NAMALWA (cell line): ENCODE measurements at regions not wholly inside any gene's neighbourhood (a gene's known extent, or its start where the extent isn't known, plus 50 kb on each side); places are given as distances from the start of the nearest gene placed in this dataset.
A peak's percentile ranks its signal among the peaks of the same experiment; 100 is the strongest.
"Not testable (repeated sequence)": the region's sequence is repeated elsewhere in the genome, so short reads cannot be mapped to it uniquely, and the experiment has no call there.

ENCODE experiments used
- DNase-seq: peaks from one replicate; pipeline ENCODE4 v3.0.0-alpha.2; 2015; ENCODE audit warnings: low spot score

DNA sequence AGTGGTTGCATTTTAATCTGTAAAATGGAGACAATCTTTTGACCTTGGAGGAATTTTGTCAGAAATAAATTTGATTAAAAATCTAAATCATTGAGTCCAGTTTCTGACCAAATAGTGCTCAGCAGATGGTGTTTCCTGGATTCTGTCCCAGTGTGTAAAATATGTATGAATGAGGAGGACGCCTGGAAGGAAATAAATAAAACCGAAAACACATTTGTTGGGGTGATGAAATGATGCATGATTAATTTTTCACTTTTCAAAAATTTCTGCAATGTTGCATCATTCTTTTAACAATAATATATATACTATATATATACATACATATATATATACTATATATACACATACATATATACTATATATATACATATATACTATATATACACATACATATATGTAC lies 261.1 kb upstream of the TRIB2 start:
- DNase-seq: no peak

DNA sequence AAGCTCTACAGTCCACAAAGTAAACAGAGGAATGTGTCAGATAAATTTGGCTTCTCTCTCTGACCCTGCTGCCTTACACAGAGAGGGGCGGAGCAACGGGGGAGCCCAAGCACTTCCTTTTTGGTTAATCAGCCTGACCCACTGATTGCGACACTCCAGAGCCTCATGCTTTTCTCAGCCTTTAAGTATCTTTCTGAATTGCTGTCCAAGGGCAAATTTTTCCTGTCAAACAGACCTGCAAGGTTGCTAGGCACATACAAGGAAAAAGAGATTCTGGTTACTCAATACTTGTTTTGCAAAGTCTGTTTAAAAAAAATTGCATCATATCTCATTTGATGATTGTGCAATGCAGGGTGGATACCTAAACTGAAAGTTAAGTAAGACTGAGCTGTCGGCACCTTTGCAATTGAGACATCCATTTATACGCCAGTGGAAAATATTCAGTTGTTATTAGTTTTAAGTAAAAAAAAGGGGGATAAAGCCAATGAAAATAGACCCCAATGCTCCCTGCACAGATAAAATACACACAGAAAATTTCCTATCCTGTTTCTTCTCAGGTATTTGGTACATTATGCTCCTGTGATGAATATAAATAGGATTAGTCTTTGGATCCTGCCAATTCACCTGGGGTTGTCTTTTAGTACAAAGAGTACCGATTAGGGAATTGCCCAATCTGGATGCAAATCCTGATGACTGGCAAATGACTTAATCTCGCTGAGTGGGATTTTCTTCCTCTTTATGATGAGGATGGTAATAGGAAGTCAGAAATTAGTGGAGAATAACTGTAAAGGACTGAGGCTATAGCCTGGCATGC lies 260.2 kb upstream of the TRIB2 start:
- peak; percentile 91 for DNase-seq

- DNase-seq: no peak
Observed at GRCh38 chr2:12457831-12458230, 258.9 kb upstream of the TRIB2 start.

DNA sequence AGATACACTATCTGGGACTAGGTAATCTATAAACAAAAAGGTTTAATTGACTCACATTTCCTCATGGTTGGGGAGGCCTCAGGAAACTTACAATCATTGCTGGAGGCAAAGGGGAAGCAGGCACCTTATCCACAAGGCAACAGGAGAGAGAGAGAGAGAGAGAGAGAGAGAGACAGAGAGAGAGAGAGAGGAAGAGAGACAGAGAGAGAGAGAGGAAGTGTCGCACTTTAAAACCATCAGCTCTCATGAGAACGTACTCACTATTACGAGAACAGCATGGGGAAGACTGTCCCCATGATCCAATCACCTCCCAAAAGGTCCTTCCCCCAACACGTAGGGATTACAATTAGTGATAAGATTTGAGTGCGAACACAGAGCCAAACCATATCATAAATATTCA lies 253.5 kb upstream of the TRIB2 start:
- no peak for DNase-seq

DNA sequence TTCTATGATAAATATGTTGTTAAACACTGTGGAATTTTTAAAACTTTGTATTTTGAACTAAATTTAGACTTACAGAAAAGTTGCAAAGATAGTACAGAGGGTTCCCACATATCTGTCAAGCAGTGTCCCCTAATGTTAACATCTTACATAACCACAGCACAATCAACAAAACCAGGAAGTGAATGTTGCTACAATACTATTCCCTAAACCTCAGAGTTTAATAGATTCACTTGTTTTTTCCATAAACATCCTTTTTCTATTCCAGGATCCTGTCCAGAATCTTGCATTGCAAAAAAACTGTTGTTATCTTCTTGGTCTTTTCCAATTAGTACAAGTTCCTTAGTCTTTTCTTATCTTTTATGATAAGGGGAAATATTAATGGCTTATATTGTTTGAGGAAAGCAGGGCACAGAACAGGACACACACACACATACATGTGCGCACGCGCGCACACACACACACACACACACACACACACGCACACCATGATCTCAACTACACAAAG lies 251.1 kb upstream of the TRIB2 start:
- DNase-seq: no peak

GRCh38 chr2:12467303-12467702 lies 249.4 kb upstream of the TRIB2 start:
- DNase-seq: no peak

DNA sequence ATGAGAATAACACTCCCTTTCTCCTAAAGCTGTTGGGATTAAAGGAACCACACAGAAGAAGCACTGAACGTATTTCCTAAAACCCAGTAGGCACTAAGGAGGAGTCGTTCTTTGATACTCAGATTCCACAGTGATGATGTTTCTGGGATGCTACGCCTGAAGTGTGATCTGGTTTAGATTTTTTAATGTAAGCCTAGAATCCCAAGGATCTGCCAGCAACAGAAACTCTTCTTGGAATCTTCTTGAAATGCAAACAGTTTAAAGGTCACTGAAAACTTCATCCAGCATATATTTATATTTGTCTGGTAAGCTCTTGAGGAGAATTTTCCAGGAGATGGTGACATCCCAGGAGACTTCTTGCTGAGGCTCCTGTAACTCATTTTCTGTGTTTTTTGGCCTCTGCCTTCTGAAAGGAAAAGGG lies 247.6 kb upstream of the TRIB2 start:
- no peak for DNase-seq

DNA sequence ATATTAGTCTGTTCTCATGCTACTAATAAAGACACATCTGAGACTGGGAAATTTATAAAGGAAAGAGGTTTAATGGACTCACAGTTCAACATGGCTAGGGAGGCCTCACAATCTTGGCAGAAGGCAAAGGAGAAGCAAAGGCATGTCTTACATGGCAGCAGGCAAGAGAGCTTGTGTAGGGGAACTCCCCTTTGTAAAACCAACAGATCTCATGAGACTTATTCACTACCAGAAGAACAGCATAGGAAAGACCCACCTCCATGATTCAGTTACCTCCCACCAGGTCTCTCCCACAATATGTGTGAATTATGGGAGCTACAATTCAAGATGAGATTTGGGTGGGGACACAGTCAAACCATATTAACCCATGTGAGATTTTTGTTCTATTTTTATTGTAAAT lies 244.5 kb upstream of the TRIB2 start:
- not testable (repeated sequence) for DNase-seq

GRCh38 chr2:12478151-12479064 lies 238.3 kb upstream of the TRIB2 start:
- DNase-seq: no peak

GRCh38 chr2:12479065-12479601 lies 237.6 kb upstream of the TRIB2 start:
- DNase-seq: no peak

DNA sequence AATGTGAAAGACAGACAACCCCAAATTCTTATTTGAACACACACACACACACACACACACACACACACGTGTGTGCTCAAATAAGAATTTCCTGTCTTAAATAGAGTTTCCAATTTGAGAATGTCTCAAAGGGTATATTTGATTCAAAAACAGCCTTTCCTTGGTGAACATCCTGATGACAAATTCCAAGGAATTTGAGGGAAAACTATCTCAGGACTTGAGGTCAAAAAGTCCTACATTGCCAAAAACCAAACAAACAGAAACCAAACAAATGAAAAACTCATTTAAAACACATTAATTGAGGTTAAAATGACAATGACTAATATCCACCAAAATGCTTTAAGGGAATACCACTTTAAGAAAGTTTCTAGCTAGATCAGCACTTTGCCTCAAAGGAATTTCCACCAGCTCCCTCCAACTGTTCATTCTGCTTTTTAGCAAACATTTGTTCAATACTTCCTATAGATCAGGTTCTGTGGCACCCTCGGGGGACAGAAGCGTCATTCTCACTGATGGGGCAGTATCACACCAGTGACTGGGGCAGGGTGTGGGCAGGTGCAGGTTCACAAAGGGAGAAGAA lies 232.1 kb upstream of the TRIB2 start:
- DNase-seq: no peak

DNA sequence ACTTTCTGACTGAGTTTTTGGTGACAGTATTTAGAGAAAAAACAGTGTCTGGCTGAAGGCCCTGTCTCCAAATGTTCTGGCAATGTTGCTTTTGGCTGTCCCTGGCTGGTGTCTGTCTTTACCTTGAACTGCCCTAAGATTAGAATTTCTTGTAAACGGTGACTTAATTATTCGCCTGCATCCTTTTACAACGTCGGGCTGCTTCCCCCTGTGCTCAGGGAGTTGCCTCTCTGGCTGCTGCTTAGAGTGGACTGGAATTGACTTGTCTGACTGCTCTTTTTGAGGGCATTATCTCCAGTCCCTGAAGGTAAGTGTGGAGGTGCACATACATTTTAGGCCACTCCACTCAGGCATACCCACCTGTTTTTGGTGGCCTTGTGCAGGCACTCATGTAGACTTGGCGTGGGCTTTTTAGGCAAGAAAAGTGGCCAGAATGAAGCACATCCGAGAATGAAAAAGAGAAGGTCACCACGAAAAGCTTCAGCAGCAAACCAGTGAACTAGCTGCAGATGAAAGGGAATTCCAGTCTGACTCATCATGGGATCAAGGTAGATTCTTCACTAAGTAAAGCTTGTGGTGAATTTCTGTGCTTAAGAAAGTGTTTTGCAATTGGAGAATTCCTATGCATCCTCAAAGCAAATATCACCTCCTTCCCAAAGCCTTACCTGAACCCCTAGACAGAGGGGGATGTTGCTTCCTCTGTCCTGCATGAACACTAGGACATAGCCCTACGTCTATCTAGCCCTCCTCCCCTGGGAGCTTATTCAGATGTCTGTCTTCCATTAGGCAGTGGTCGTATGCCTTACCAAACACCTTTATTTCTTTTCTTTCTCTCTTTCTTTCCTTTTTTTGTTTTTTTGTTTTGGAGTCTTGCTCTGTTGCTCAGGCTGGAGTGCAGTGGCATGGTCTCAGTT lies 230.3 kb upstream of the TRIB2 start:
- no peak for DNase-seq

GRCh38 chr2:12487253-12488004 lies 229.3 kb upstream of the TRIB2 start:
- DNase-seq: no peak

GRCh38 chr2:12488352-12489318 lies 228.1 kb upstream of the TRIB2 start:
- DNase-seq: no peak

DNA sequence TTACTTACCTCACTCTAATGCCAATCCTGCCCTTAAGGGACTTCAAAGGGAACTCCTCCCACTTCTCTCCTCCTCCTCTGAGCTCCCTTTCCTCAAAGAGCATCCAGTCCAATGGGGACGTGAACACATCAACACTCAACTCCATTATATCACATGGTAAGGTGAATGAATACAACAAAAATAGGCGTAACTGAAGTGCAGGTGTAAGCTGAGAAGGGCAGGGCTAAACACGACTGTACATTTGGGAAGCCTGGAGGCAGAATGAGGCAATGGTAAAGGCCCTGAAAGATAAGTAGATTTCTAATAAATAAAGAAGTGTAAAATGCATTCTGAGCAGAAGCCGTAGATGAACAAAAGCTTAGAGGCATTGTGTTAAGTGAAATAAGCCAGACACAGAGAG lies 226.1 kb upstream of the TRIB2 start:
- no peak for DNase-seq

DNA sequence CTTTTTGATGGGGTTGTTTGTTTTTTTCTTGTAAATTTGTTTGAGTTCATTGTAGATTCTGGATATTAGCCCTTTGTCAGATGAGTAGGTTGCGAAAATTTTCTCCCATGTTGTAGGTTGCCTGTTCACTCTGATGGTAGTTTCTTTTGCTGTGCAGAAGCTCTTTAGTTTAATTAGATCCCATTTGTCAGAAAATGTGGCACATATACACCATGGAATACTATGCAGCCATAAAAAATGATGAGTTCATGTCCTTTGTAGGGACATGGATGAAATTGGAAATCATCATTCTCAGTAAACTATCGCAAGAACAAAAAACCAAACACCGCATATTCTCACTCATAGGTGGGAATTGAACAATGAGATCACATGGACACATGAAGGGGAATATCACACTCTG lies 224.4 kb upstream of the TRIB2 start:
- DNase-seq: not testable (repeated sequence)

DNA sequence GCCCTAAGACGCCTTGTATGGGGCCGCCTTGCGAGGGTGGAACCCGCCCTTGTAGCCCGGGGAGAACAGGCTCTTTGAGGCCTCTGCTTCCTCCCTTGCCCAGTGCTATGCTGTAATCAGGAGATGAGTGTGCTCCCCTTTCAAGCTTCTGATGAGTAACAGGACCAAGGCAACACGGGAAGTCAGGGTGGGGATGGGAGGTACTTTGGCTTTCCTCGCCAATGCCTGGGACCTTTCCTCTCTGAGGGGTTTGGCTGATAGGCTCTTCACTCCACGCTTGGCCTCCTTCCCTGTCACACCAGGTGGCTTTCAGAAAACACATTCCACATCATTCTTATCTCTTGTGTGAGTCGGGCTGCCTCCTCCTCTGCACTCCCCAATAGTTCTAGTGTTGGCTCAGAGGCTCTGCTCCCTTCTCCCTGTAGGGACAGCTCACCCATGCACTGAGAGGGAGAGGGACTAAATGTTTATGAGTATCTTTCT lies 223.7 kb upstream of the TRIB2 start:
- DNase-seq: no peak

DNA sequence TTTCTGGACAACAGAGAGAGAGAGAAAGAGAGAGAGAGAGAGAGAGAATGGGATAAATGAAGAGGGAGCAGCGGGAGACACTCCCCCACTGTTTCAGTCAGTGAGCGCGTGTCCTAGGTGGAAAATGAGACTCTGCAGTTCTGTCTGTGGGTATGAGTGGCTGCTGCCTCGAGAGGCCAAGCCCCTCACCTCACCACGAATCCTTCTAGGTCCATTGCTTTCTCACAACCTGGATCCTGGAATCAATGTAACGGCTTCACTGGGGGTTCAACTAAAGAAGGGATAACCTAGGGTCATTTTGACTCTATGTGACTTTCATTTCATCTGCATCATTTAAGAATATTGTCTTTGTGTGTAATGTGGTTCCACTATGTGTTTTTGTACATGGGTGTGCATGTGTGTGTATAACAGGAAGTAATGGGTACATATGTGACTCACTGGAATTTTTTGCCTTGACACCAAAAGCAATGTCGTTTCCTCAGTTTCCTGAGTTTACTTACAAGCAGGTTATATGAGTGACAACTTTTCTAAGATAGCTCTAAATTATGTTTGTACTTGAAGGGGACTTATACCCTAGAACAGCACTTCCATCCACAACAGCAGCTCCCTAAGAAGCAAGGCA lies 221.4 kb upstream of the TRIB2 start:
- DNase-seq: no peak

- no peak for DNase-seq
Observed at GRCh38 chr2:12498286-12498685, 218.4 kb upstream of the TRIB2 start.
